ENCODE measurements at regions not wholly inside any gene's neighbourhood (a gene's known extent, or its start where the extent isn't known, plus 50 kb on each side); places are given as distances from the start of the nearest gene placed in this dataset.
"Not testable (repeated sequence)": the region's sequence is repeated elsewhere in the genome, so short reads cannot be mapped to it uniquely, and the experiment has no call there.

GRCh38 chr1:188599313-188599712 is 1770.6 kb downstream of the PLA2G4A start:
- no peak for DNase-seq (ENCODE audit: low spot score)

GRCh38 chr1:188611432-188611831 is 1782.7 kb downstream of the PLA2G4A start:
- DNase-seq (ENCODE audit: low spot score) = no peak

- DNase-seq (ENCODE audit: low spot score) = no peak
Observed at GRCh38 chr1:188615321-188615720, 1786.6 kb downstream of the PLA2G4A start.

- no peak for DNase-seq (ENCODE audit: low spot score)
Observed at GRCh38 chr1:188620236-188620635, 1791.5 kb downstream of the PLA2G4A start.

GRCh38 chr1:188641566-188642211 is 1812.9 kb downstream of the PLA2G4A start:
- no peak for DNase-seq (ENCODE audit: low spot score)

- DNase-seq (ENCODE audit: low spot score) = no peak
Observed at GRCh38 chr1:188642704-188643103, 1814.0 kb downstream of the PLA2G4A start.

GRCh38 chr1:188652678-188653077 is 1823.9 kb downstream of the PLA2G4A start:
- no peak for DNase-seq (ENCODE audit: low spot score)

GRCh38 chr1:188655966-188656365 is 1821.7 kb downstream of the BRINP3 start:
- DNase-seq (ENCODE audit: low spot score) = not testable (repeated sequence)

GRCh38 chr1:188660572-188660971 is 1817.1 kb downstream of the BRINP3 start:
- DNase-seq (ENCODE audit: low spot score) = no peak

- DNase-seq (ENCODE audit: low spot score) = no peak
Observed at GRCh38 chr1:188665477-188665876, 1812.2 kb downstream of the BRINP3 start.

- DNase-seq (ENCODE audit: low spot score) = no peak
Observed at GRCh38 chr1:188668083-188668482, 1809.6 kb downstream of the BRINP3 start.

- DNase-seq (ENCODE audit: low spot score) = no peak
Observed at GRCh38 chr1:188669728-188670382, 1807.8 kb downstream of the BRINP3 start.

GRCh38 chr1:188670837-188671236 is 1806.8 kb downstream of the BRINP3 start:
- DNase-seq (ENCODE audit: low spot score) = no peak

GRCh38 chr1:188672153-188672552 is 1805.5 kb downstream of the BRINP3 start:
- no peak for DNase-seq (ENCODE audit: low spot score)

GRCh38 chr1:188689542-188689941 is 1788.1 kb downstream of the BRINP3 start:
- DNase-seq (ENCODE audit: low spot score) = no peak

GRCh38 chr1:188700116-188700515 is 1777.5 kb downstream of the BRINP3 start:
- DNase-seq (ENCODE audit: low spot score) = no peak

- DNase-seq (ENCODE audit: low spot score) = no peak
Observed at GRCh38 chr1:188706742-188707141, 1770.9 kb downstream of the BRINP3 start.

- DNase-seq (ENCODE audit: low spot score) = no peak
Observed at GRCh38 chr1:188708795-188709535, 1768.7 kb downstream of the BRINP3 start.

- no peak for DNase-seq (ENCODE audit: low spot score)
Observed at GRCh38 chr1:188715566-188715965, 1762.1 kb downstream of the BRINP3 start.

GRCh38 chr1:188719735-188720134 is 1757.9 kb downstream of the BRINP3 start:
- no peak for DNase-seq (ENCODE audit: low spot score)

GRCh38 chr1:188723332-188724020 is 1754.2 kb downstream of the BRINP3 start:
- no peak for DNase-seq (ENCODE audit: low spot score)

GRCh38 chr1:188729039-188729438 is 1748.6 kb downstream of the BRINP3 start:
- DNase-seq (ENCODE audit: low spot score) = no peak

GRCh38 chr1:188735567-188735966 is 1742.1 kb downstream of the BRINP3 start:
- DNase-seq (ENCODE audit: low spot score) = no peak
